ENCODE measurements at regions not wholly inside any gene's neighbourhood (a gene's known extent, or its start where the extent isn't known, plus 50 kb on each side); places are given as distances from the start of the nearest gene placed in this dataset.

DNA sequence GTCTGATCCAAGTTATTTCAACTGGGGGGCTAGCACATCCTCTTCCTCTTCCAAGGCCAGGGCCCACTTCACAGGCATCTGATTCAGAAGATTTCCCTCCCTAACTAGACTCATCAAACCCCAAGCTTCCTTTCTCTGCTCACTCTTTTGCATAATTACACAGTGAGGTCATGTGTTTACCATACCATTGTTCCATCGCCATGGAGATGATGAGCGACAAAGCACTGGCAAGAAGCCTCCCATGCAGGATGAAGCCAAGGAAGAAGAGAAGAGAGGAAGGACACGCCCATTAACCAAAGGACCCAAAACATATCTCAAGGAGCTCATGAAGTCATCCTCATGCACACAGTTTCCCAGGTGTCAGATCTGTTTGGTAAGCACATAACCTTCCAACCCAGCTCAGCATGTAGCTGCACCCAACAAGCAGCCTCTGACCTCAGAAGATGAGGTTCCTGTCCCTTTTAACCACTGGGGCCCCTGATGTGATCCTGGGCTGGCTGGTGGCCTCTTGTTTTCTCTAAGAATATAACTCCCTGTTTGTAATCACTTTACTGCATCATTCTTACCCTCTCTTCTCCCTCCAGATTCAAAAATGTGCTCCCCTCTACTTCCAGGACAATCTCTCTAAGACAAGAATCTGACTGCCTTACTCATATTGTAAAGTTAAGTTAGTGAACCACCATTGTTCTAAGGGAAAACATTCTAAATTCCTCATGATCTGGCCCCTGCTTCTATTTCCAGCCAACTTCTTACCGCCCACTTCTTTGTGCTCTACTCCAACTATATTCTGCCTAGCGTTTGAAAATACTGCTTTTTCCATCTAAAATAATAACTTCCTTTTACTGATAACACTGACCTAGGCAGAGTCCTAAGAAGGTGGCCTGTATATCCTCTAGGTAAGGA, 190.1 kb downstream of the TTC32 start:
- DNase-seq: no peak

GRCh38 chr2:19710230-19710629, 191.6 kb downstream of the TTC32 start:
- no peak for DNase-seq

GRCh38 chr2:19709553-19709952, 192.2 kb downstream of the TTC32 start:
- no peak for DNase-seq

DNA sequence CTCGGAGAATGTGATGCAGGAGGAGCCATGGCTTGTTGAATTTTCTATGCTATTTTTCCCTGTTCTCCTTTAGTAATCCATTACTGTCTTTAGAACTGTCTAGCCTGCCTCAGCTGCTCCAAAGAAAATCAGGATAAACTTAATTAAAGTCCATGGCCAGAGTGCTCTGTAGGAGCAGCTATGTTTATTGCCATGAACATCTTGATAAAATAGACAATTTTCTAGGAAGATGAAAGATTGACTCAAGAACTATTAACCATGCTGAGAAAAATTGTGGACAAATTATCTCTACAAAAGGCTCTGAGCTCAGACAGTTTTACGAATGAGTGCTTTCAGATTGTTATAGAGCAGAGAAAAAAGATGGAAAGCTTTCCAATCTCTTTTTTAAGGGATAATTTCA, 193.0 kb downstream of the TTC32 start:
- no peak for DNase-seq

- DNase-seq: no peak
Observed at GRCh38 chr2:19706332-19706731, 195.5 kb downstream of the TTC32 start.

DNA sequence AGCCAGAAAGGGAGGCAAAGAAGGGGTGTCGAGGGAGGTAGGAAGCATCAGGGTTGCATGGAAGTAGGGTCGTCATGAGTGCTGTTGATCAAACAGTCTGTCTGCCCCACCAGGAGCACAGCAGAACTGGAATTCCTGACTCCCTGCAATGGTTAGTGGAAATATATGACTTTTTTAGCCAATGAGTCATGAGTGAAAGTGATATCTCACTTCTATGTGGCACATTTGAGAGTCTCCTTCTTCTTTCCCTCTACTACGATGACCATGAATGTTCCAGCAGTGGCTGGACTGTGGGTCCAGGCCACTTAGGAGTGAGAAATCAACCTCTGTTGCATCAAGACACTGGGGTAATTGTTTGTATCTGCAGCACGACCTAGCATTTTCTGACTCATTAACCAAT, 199.5 kb downstream of the TTC32 start:
- no peak for DNase-seq

DNA sequence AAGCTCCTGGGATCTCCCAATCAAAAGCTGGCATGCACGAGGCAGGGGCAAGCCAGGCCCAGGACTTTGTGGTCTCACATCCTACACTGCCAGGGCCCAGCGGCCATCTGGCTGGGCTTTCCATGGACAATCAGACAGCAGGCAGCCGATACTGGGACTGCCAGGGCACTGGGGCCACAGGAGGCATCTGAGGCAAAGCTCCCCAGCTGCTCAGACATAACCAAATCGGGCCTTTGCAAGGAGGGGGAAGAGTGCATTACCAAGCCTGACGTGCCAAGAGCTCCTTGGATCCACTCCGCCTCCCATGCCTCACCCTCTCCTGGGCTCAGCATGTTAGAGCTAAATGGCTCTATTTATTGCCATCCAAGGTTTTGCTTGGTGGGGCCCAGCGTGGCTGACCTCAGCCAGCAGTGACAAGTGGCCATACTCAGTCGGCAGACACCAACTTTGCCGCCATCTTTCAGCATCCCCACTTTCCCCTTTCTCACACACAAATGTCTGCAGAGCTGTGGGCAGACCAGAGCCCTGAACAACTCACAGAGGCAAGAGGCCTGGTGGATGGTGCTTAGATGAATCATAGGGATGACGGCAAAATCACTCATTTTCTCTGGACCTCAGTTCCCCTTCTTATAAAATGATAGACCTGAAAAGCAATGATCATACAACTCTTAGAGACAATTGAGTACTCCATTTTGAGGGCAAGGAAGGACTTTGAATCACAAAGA, 200.8 kb downstream of the TTC32 start:
- no peak for DNase-seq

DNA sequence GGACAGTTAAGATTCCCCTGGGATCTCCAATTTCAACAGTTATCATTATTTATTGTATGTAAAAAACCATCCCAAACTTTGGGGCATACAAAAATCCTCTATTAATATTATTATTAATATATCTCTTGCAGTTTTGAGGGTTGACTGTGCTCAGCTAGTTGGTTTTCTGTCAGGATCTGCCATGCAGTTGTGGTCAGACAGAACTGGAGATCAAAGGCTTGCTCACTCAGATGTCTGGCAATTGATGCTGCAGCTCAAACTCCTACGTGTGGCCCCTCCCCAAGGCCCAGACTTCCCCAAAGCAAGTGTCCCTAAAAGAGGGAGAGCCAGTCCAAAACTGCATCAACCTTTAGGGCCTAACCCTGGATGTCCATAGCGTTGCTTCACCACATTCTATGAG, 204.7 kb downstream of the TTC32 start:
- no peak for DNase-seq

DNA sequence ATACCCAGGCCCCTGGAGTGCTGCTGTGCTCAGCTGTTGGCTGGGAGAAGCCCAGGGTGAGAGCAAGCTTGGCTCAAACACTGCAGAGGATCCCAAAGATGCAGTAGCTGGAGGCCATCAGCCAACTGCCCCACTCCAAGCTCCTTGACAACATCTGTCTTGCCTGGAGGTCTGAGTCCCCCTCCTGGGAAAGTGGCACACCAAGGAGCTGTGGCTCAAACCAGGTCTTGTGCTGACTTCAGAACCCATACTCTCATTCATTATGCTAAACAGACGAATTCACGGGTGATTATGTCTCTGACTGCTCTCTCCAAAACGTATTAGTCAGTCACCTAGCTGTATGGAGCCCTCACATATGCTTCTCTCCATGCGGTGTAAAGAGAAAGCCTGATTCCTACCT, 206.1 kb downstream of the TTC32 start:
- no peak for DNase-seq

- DNase-seq: no peak
Observed at GRCh38 chr2:19691892-19692291, 209.9 kb downstream of the TTC32 start.

- DNase-seq: no peak
Observed at GRCh38 chr2:19690429-19690828, 211.4 kb downstream of the TTC32 start.

GRCh38 chr2:19689646-19690168, 212.1 kb downstream of the TTC32 start:
- DNase-seq: no peak

DNA sequence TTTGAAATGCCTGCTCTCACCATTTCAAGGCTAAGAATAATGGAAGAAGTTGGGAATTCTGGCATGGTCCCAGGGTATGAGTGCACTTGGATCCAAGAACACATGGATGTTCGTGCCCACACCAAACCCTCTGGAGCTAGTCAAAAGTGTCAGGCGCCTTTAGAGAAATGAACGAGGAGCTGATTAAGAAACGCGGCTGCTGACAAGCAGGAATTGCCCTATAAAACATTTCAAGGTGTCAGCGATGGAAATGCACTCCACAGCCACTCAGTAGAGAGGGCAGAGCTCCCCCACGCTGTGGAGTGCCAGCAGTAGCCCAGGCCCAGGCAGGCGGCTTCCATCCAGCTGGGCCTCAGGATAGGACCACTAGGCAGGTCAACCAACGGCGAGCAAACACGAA, 213.7 kb downstream of the TTC32 start:
- DNase-seq: no peak

GRCh38 chr2:19687017-19687659, 214.6 kb downstream of the TTC32 start:
- DNase-seq: no peak

DNA sequence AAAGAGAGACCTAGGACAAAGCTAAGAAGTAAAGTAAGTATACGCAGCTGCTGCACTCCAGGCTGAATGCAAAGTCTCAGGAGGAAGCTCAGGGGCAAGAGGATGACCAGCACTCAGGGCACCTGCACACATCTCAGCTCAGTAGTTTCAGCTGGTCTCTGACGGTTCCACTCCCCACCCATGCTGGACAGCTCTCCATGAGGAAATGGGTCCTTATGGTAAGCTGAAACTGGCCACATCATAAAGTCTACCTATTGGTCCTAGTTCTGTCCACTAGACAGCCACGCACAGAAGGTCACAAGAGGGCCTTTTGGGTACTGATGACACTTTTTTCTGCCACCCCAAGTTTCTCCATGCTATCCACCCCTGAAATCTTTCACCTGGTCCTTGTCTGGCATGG, 215.3 kb downstream of the TTC32 start:
- DNase-seq: no peak

DNA sequence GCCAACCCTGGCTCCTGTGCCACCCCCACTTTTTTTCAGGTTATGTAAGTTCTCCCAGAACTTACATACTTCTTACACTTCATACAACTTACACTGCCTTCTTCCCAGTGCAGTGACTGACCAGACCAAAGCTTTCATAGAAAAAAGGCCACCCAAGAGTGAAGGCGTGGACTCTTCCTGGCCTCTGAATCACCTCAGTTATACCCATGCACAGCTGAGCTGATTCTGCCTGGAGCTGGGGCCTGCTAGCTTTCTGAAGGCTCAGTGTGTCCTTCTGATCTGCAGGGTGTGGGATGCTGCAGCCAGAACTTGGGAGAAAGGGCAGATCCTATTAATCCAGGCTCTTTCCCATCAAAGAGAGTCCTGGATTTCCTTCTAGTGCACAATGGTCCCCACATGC, 216.1 kb downstream of the TTC32 start:
- no peak for DNase-seq

DNA sequence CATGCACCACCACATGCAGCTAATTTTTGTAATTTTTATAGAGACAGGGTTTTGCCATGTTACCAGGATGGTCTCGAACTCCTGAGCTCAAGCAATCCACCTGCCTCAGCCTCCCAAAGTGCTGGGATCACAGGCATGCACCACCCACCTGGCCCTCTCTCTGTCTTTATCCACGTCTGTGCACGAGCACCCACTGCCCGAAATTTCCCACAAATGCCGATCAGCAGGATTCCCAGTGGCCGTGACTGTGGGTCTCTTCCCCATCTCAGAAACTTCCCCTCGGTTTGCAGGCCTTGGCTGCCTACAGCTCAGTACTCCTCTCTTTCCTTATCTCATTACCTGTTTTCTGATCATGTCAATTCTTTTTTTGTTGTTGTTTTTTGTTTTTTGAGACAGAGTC, 217.3 kb downstream of the TTC32 start:
- DNase-seq: no peak

GRCh38 chr2:19683556-19683955, 218.2 kb downstream of the TTC32 start:
- no peak for DNase-seq

DNA sequence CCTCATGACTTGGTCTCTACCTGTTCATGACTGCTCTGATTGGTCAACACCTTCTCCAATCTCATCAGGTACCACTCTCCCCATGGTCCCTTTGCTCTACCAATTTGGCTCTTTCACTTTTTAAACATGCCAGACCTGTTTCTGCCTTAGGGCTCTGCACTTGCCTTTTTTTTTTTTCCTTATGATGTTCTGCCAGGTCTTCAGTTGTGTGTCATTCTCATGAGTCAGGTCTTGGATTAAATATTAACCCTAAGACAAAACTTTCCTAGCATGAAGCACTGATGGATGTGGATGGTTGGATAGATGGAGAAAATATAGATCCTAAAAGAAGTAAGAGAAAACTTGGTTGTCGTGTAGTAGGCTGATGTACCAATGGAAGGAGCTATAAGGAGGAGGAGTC, 219.3 kb downstream of the TTC32 start:
- DNase-seq: no peak

- DNase-seq: no peak
Observed at GRCh38 chr2:19677825-19678518, 223.8 kb downstream of the TTC32 start.

GRCh38 chr2:19677215-19677777, 224.5 kb downstream of the TTC32 start:
- no peak for DNase-seq

DNA sequence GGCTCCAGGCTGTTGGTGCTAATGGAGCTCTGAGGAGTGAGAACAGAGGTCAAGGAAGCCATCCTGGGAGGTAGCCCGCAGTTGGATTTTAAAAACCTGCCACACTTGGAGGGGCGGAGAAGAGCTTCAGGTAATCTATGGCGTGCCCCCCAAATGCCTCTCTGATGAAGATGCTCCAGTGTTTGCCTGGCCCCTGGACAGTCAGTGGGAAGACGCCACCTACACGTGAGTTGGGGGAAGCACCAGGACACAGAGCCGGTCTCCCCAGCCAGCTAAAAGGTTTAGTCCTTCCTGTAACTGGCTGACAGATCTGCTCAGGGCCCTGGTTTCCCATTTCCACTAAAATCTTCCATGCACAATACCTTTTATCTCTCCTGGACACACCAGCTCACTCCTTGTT, 225.0 kb downstream of the TTC32 start:
- no peak for DNase-seq

All from NCI-H2107 (cell line).